Jurkat, Clone E6-1 (cell line): ENCODE measurements at regions not wholly inside any gene's neighbourhood (a gene's known extent, or its start where the extent isn't known, plus 50 kb on each side); places are given as distances from the start of the nearest gene placed in this dataset.
"Not testable (repeated sequence)": the region's sequence is repeated elsewhere in the genome, so short reads cannot be mapped to it uniquely, and the experiment has no call there.

Experiments used
- DNase-seq: peaks from one replicate; pipeline ENCODE4 v3.0.0-alpha.2; 2011; ENCODE audit warnings: low read depth, low spot score
- H3K4me3 ChIP-seq: 2 replicates; pipeline ENCODE4 v1.5.1; 2011; ENCODE audit warnings: mild to moderate bottlenecking, low read length, control low read depth, moderate library complexity

DNA sequence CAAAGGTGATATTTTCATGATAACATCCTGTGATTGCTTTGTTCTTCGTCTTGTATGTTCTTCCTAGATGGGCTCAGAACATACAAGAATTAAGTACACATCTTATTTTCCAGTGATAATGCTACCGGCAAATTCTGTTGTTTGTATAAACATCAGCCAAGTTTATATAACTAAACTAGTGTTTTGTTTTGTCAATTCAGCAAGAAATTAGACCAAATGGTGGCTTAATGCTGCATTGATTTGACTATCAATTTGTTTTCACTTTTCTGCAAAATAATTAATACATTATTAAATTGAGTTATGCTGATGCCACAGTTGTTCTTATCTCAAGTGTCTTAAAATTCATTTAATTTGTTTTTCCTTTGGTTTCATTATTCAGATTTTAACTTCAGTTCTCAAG, 177.7 kb downstream of the OR4F29 start:
- H3K4me3 ChIP-seq, DNase-seq: not testable (repeated sequence)

DNA sequence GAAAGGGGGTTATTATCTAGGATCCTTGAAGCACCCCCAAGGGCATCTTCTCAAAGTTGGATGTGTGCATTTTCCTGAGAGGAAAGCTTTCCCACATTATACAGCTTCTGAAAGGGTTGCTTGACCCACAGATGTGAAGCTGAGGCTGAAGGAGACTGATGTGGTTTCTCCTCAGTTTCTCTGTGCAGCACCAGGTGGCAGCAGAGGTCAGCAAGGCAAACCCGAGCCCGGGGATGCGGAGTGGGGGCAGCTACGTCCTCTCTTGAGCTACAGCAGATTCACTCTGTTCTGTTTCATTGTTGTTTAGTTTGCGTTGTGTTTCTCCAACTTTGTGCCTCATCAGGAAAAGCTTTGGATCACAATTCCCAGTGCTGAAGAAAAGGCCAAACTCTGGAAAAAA, 183.7 kb downstream of the OR4F29 start:
- DNase-seq, result peak; percentile 30
- H3K4me3 ChIP-seq, result not testable (repeated sequence)
